A673 (cell line): ENCODE measurements at regions not wholly inside any gene's neighbourhood (a gene's known extent, or its start where the extent isn't known, plus 50 kb on each side); places are given as distances from the start of the nearest gene placed in this dataset.

Experiments
- BruUV-seq: library from RNA; stranded (reverse); fragments of 400-500 nt; replicated peaks from 2 replicates; lab custom pipeline; 2021; lab: Mats Ljungman, UMichigan
- CTCF ChIA-PET: fragments of 300-600 bp; sonication (Branson Sonifier 250); formaldehyde crosslinking; loops from one replicate; lab custom pipeline; 2022; ENCODE audit warnings: antibody characterized with exemption; lab: Charles Lee
- POLR2A ChIA-PET: fragments of 300-600 bp; sonication (Branson Sonifier 250); formaldehyde crosslinking; loops from one replicate; lab custom pipeline; 2022; ENCODE audit warnings: antibody characterized with exemption; ENCODE audit not compliant: low non-redundant PET; lab: Charles Lee
- DNase-seq: peaks from one replicate; pipeline ENCODE4 v3.0.0-alpha.2; 2015; ENCODE audit warnings: low spot score
- H3K27ac ChIP-seq: fragments of 200-600 bp; sonication (generic); 2 replicates; pipeline ENCODE4 v1.5.1; 2016; ENCODE audit warnings: mixed run types, low read depth, mild to moderate bottlenecking, mixed read lengths, antibody characterized with exemption, low read length; ENCODE audit not compliant: poor library complexity, severe bottlenecking
- H3K27me3 ChIP-seq: fragments of 200-600 bp; sonication (generic); replicated peaks from 2 replicates; pipeline ENCODE4 v1.6.1; 2017; ENCODE audit warnings: mixed run types, low read depth, mild to moderate bottlenecking, mixed read lengths, antibody characterized with exemption, low read length; ENCODE audit not compliant: insufficient read depth, poor library complexity
- H3K36me3 ChIP-seq: fragments of 200-600 bp; sonication (generic); 2 replicates; pipeline ENCODE4 v1.6.1; 2016; ENCODE audit warnings: mixed run types, mild to moderate bottlenecking, mixed read lengths, antibody characterized with exemption, low read length; ENCODE audit not compliant: insufficient read depth, poor library complexity, severe bottlenecking
- H3K4me1 ChIP-seq: fragments of 200-600 bp; sonication (generic); 2 replicates; pipeline ENCODE4 v1.6.1; 2017; ENCODE audit warnings: mixed run types, mild to moderate bottlenecking, mixed read lengths, antibody characterized with exemption, low read length; ENCODE audit not compliant: insufficient read depth, poor library complexity, severe bottlenecking
- H3K4me3 ChIP-seq: fragments of 200-600 bp; sonication (generic); 2 replicates; pipeline ENCODE4 v1.5.1; 2016; ENCODE audit warnings: low read depth, mixed run types, mild to moderate bottlenecking, mixed read lengths, low read length; ENCODE audit not compliant: poor library complexity, severe bottlenecking
- H3K9me3 ChIP-seq: fragments of 200-600 bp; sonication (generic); 2 replicates; pipeline ENCODE4 v1.6.1; 2016; ENCODE audit warnings: mixed run types, low read depth, mild to moderate bottlenecking, mixed read lengths, antibody characterized with exemption, low read length; ENCODE audit not compliant: poor library complexity, severe bottlenecking
- CTCF ChIP-seq: fragments of 300-800, 200-600 bp; sonication (generic); conservative IDR thresholded peaks from 2 replicates; pipeline ENCODE4 v1.5.1; 2017; ENCODE audit warnings: low read depth, mild to moderate bottlenecking, antibody characterized with exemption, low read length, moderate library complexity, mixed read lengths
- EZH2 ChIP-seq: fragments of 200-600 bp; sonication (generic); IDR thresholded peaks from 2 replicates; pipeline ENCODE4 v1.6.1; 2017; ENCODE audit warnings: borderline replicate concordance, low read depth, mild to moderate bottlenecking, mixed read lengths, antibody characterized with exemption, low read length; ENCODE audit not compliant: poor library complexity, severe bottlenecking
- intact Hi-C: fragments of 100-400 bp; cut with micrococcal nuclease; formaldehyde crosslinking; loops from one replicate; pipeline ENCODE4 v1.10.0; 2022; ENCODE audit not compliant: unreplicated experiment

GRCh38 chr10:123270221-123270620, 116.0 kb downstream of the BUB3 start:
- Histone ChIP-seq H3K4me1 (no peaks in the 10 kb centered on the region), H3K27me3 (no peaks in the 10 kb centered on the region), H3K27ac (no peak overlapping the region), H3K4me3 (no peak overlapping the region), H3K36me3 (no peaks in the 10 kb centered on the region), H3K9me3 (no peaks in the 10 kb centered on the region)
- no peak for TF ChIP-seq EZH2
- TF ChIP-seq CTCF = no peak
- ChIA-PET POLR2A (no interaction called here), CTCF (no interaction called here)
- intact Hi-C loops = no loop called here
- no TSS peak for BruUV-seq
- no peak for DNase-seq

GRCh38 chr10:123270806-123271205, 116.6 kb downstream of the BUB3 start:
- BruUV-seq = no TSS peak
- H3K4me3 ChIP-seq = no peak overlapping the region
- DNase-seq = no peak
- POLR2A ChIA-PET = no interaction called here
- CTCF ChIA-PET = interaction anchor here (0.7 kb wide), 1 partner anchor 13 kb away, joined by 4 read pairs; no protein-coding TSS in a partner anchor
- intact Hi-C loops = no loop called here
- no peaks in the 10 kb centered on the region for H3K4me1 ChIP-seq
- no peaks in the 10 kb centered on the region for H3K9me3 ChIP-seq
- H3K27me3 ChIP-seq = peaks cover 2% of the 10 kb centered on the region
- H3K27ac ChIP-seq = no peak overlapping the region
- no peaks in the 10 kb centered on the region for H3K36me3 ChIP-seq
- no peak for TF ChIP-seq EZH2
- no peak for TF ChIP-seq CTCF

- Histone ChIP-seq H3K27ac (no peak overlapping the region), H3K36me3 (no peaks in the 10 kb centered on the region), H3K27me3 (peaks cover 2% of the 10 kb centered on the region), H3K4me1 (no peaks in the 10 kb centered on the region), H3K4me3 (no peak overlapping the region), H3K9me3 (no peaks in the 10 kb centered on the region)
- peak; percentile 5 for DNase-seq
- TF ChIP-seq CTCF = peak; percentile 34; the same call in 1 of the 2 replicates
- no peak for TF ChIP-seq EZH2
- POLR2A ChIA-PET = no interaction called here
- BruUV-seq = no TSS peak
- CTCF ChIA-PET = no interaction called here
- intact Hi-C loops = no loop called here
These were observed 118.0 kb downstream of the BUB3 start for GRCh38 chr10:123272171-123272570.
